Stimulated activated naive CD8-positive, alpha-beta T cell treated with anti-CD3 and anti-CD28 coated beads, Interleukin-15, amount 100 ng/mL, for 72 hours (primary cell): ENCODE measurements at regions not wholly inside any gene's neighbourhood (a gene's known extent, or its start where the extent isn't known, plus 50 kb on each side); places are given as distances from the start of the nearest gene placed in this dataset.

ENCODE experiments used
- ATAC-seq: fragments of 150-1000 bp; cut with Tn5 transposase; 2 replicates; pipeline ENCODE4 v1.10.0; 2021; ENCODE audit warnings: mild to moderate bottlenecking, moderate library complexity
- DNase-seq, 2 donors: peaks; one replicate each; pipeline ENCODE4 v3.0.0; 2021 to 2022
- H3K27ac Mint-ChIP-seq, 2 donors: one replicate each; pipeline ENCODE4 v1.8.0; 2022; ENCODE audit warnings: mild to moderate bottlenecking in 2 of 2, mixed read lengths in 2 of 2, moderate library complexity in 2 of 2
- H3K27me3 Mint-ChIP-seq: one replicate; pipeline ENCODE4 v1.8.0; 2022; ENCODE audit warnings: mixed read lengths
- H3K4me1 Mint-ChIP-seq: one replicate; pipeline ENCODE4 v1.8.0; 2022; ENCODE audit warnings: mild to moderate bottlenecking, mixed read lengths
- H3K4me3 Mint-ChIP-seq, 2 donors: one replicate each; pipeline ENCODE4 v1.8.0; 2022; ENCODE audit warnings: mild to moderate bottlenecking in 2 of 2, mixed read lengths in 2 of 2, moderate library complexity in 1 of 2
- H3K9me3 Mint-ChIP-seq, 2 donors: one replicate each; pipeline ENCODE4 v1.8.0; 2022; ENCODE audit warnings: mixed read lengths in 2 of 2

- Mint-ChIP-seq H3K4me1 (no peaks in the 10 kb centered on the region), H3K4me3 (no peak overlapping the region), H3K27ac (no peak overlapping the region), H3K27me3 (peaks cover 5% of the 10 kb centered on the region), H3K9me3 (no peaks in the 10 kb centered on the region)
- no peak for ATAC-seq
- DNase-seq, result no peak
Observed at GRCh38 chr10:129258283-129258923, 208.6 kb upstream of the MGMT start.

GRCh38 chr10:129259128-129259815, 207.8 kb upstream of the MGMT start:
- DNase-seq (no peak), ATAC-seq (no peak)
- H3K27ac Mint-ChIP-seq, result no peak overlapping the region
- no peak overlapping the region for H3K4me3 Mint-ChIP-seq
- H3K9me3 Mint-ChIP-seq, result no peaks in the 10 kb centered on the region
- no peaks in the 10 kb centered on the region for H3K4me1 Mint-ChIP-seq
- no peaks in the 10 kb centered on the region for H3K27me3 Mint-ChIP-seq

DNA sequence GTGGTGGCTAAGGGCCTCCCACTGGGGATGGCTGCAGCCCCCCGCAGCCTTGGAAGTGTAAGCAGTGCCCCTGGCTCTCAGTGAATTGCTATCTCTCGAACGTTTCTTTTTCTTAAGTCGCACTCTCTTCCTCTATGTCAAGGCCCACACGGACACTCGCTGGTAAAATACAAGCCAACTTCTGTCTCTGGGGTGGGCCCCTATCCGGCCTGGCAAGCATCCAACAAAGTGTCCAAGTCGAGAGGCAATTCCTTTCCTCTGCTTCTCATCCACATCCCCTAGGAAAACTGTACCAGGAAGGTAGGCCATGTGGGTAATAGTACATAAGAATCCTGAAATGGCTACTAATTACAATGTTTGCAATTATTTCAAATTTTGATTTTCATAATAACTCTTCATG, 194.9 kb upstream of the MGMT start:
- peaks cover 10% of the 10 kb centered on the region for H3K27me3 Mint-ChIP-seq
- H3K4me3 Mint-ChIP-seq, result no peak overlapping the region
- DNase-seq (no peak), ATAC-seq (no peak)
- no peak overlapping the region for H3K27ac Mint-ChIP-seq
- H3K9me3 Mint-ChIP-seq, result no peaks in the 10 kb centered on the region
- H3K4me1 Mint-ChIP-seq, result peaks cover 7% of the 10 kb centered on the region

- Mint-ChIP-seq H3K27me3 (peaks cover 15% of the 10 kb centered on the region), H3K27ac (no peak overlapping the region), H3K4me3 (no peak overlapping the region), H3K4me1 (peaks cover 7% of the 10 kb centered on the region), H3K9me3 (no peaks in the 10 kb centered on the region)
- ATAC-seq (no peak), DNase-seq (no peak)
Observed at GRCh38 chr10:129272866-129273650, 194.0 kb upstream of the MGMT start.

- Mint-ChIP-seq H3K9me3 (no peaks in the 10 kb centered on the region), H3K27me3 (peaks cover 15% of the 10 kb centered on the region), H3K4me3 (no peak overlapping the region), H3K4me1 (peaks cover 7% of the 10 kb centered on the region), H3K27ac (no peak overlapping the region)
- ATAC-seq, result no peak
- no peak for DNase-seq
Observed at GRCh38 chr10:129273860-129274259, 193.2 kb upstream of the MGMT start.

DNA sequence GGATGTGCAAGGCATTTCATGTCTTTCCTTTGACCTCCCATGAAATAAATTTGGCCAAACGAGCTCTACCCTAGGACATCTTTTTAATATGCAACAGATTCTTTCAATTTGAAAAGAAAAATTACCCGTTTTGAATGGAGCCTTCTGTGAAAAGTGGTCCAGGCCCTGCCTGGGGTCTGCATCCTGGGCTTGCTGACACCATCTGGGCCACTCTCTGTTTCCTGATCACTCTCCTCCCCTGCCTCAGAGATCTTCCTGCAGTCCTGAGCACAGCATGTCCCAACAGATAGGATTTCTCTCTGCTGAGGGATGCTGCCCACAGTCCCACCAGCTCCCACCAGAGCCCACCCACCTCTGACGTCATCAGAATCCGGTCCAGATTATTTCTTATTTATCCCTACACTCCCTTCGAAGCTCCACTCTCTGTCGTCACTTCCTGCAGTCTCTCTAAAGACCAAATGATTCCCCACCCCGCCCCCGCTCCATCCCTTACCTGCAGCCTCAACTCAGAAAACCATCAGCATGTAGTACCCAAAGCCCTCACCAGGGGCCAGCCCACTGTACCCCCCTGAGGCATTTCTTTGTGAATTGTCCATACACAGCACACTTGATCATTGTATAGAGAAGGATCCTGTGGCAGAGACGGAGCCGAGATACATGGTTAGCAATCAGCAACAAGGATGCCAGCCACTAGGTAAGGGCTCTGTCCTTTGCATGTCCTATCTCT, 192.1 kb upstream of the MGMT start:
- no peaks in the 10 kb centered on the region for H3K9me3 Mint-ChIP-seq
- H3K27me3 Mint-ChIP-seq, result peaks cover 15% of the 10 kb centered on the region
- DNase-seq, result no peak
- no peak overlapping the region for H3K4me3 Mint-ChIP-seq
- no peak for ATAC-seq
- H3K27ac Mint-ChIP-seq, result peak overlapping the region in 1 of 2 donors; percentile 3
- H3K4me1 Mint-ChIP-seq, result peaks cover 7% of the 10 kb centered on the region

DNA sequence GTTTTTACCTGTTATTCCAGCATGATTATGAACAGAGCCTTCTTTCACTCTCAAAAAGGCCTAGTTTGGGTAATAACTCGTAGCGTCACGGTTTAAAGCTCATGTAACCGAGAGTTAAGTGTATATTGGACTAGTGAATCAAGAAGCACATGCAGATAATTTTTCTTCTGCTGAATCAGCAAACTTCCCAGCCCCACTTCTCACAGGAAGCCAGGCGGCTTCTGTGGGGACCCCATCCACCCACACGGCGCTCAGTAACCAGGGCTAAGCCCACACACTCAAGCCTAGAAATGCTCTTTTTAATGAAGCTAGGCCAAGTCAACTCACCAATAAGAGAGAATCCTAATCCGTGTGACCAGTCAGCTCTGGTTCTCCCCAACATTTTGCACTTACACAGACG, 191.2 kb upstream of the MGMT start:
- Mint-ChIP-seq H3K4me3 (no peak overlapping the region), H3K4me1 (peaks cover 7% of the 10 kb centered on the region), H3K27me3 (peaks cover 15% of the 10 kb centered on the region), H3K9me3 (no peaks in the 10 kb centered on the region), H3K27ac (peak overlapping the region in 1 of 2 donors; percentile 13)
- ATAC-seq (no peak), DNase-seq (no peak)

DNA sequence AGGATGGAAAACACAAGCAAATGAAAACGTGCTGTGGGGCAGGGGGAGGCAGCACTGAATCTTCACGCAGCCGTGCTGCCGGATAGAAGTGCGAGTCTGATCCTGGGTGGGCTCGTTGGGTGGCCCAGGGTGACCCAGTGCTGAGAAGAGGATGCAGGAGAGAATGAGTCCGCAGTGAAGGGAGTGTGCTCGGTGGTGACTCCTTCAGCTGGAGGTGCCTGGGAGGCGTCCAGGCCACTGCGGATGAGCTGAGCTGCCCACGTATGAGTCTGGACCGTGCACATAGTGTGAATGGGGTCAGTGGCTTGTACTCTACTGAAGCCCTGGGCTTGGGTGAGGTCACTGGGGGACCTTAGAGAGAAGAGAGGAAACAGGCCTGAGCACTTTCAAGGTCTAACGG, 190.0 kb upstream of the MGMT start:
- no peak for ATAC-seq
- H3K27me3 Mint-ChIP-seq, result peaks cover 15% of the 10 kb centered on the region
- no peak overlapping the region for H3K4me3 Mint-ChIP-seq
- no peak for DNase-seq
- H3K9me3 Mint-ChIP-seq, result peaks cover 10% of the 10 kb centered on the region in 2 donors
- H3K27ac Mint-ChIP-seq, result peak overlapping the region in 1 of 2 donors; percentile 79
- peaks cover 7% of the 10 kb centered on the region for H3K4me1 Mint-ChIP-seq

GRCh38 chr10:129277841-129278240, 189.2 kb upstream of the MGMT start:
- H3K27me3 Mint-ChIP-seq, result peaks cover 15% of the 10 kb centered on the region
- H3K4me3 Mint-ChIP-seq, result no peak overlapping the region
- DNase-seq (no peak), ATAC-seq (no peak)
- no peak overlapping the region for H3K27ac Mint-ChIP-seq
- H3K4me1 Mint-ChIP-seq, result peaks cover 7% of the 10 kb centered on the region
- H3K9me3 Mint-ChIP-seq, result peaks cover 10 to 12% of the 10 kb centered on the region in 2 donors

DNA sequence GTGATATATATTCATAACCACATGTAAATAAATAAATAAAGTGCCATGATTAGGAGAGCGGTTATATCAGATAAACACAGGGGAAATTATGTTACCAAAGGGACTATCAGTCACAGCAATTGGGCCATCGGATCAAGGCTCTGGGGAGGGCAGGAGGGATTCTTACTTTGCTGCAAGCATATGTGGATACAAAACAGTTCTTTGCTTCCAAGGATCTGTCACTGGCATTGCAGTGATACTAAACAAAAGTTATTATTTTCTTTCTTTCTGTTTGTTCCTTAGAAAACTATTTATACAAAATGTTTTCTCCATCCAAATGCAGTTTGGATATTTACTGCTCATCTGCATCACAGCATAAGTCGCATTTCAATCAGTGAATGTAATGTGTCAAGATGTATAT, 188.4 kb upstream of the MGMT start:
- Mint-ChIP-seq H3K27me3 (peaks cover 15% of the 10 kb centered on the region), H3K4me3 (no peak overlapping the region), H3K4me1 (peaks cover 7% of the 10 kb centered on the region), H3K27ac (no peak overlapping the region), H3K9me3 (peaks cover 10 to 12% of the 10 kb centered on the region in 2 donors)
- ATAC-seq (no peak), DNase-seq (no peak)

DNA sequence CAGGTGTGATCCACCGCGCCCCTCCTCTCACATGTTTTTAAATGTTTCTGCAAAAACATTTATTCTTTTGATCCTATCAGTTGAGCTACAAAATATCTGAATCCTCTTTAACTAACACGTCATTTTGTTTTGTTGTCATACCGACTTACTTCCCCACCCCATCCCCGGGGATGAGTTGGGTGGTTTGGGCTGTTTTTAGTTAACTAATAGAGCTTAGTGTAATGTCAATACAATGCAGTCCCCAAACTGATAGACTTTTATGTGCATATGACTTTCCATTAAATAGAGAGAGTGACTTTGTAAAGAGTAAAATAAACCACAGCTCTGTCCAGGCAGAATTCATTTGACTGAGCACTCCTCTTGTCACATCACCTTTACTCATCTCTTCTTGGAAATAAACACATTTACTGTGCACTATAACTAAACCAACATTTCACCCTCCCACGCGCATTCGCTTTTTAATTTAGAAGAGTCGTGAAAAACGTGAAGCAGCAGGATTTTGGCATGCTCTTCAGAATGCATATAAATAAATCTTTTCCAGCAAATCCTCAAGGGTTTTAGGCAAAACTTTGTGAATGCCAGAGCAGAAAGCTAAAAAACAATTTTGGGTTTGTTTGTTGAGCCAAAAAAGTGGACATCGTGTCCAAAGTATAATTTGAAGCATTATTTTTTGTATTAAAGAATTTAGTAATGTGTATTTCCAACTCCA, 187.4 kb upstream of the MGMT start:
- Mint-ChIP-seq H3K27me3 (peaks cover 15% of the 10 kb centered on the region), H3K4me1 (peaks cover 7% of the 10 kb centered on the region), H3K27ac (no peak overlapping the region), H3K9me3 (peaks cover 10 to 12% of the 10 kb centered on the region in 2 donors), H3K4me3 (no peak overlapping the region)
- DNase-seq (no peak), ATAC-seq (no peak)

DNA sequence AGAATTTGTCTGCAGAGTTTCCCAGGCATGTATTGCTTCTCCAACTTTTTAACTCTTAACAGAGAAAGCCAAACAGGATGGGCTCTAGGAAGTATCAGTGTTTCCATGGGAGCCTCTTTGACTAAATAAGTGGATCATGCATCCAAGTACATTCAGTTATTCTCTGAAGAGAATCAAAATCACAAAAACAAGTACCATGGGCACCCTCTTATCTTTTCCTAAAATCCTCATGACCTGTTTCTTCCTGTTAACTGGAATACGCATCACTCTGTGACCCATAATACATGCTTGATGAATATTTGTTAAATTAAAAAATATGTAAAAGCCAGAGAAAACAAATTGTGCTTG, 186.9 kb upstream of the MGMT start:
- H3K27ac Mint-ChIP-seq, result no peak overlapping the region
- peaks cover 10 to 12% of the 10 kb centered on the region in 2 donors for H3K9me3 Mint-ChIP-seq
- no peak for DNase-seq
- H3K4me1 Mint-ChIP-seq, result peaks cover 7% of the 10 kb centered on the region
- H3K27me3 Mint-ChIP-seq, result peaks cover 15% of the 10 kb centered on the region
- no peak overlapping the region for H3K4me3 Mint-ChIP-seq
- ATAC-seq, result no peak

DNA sequence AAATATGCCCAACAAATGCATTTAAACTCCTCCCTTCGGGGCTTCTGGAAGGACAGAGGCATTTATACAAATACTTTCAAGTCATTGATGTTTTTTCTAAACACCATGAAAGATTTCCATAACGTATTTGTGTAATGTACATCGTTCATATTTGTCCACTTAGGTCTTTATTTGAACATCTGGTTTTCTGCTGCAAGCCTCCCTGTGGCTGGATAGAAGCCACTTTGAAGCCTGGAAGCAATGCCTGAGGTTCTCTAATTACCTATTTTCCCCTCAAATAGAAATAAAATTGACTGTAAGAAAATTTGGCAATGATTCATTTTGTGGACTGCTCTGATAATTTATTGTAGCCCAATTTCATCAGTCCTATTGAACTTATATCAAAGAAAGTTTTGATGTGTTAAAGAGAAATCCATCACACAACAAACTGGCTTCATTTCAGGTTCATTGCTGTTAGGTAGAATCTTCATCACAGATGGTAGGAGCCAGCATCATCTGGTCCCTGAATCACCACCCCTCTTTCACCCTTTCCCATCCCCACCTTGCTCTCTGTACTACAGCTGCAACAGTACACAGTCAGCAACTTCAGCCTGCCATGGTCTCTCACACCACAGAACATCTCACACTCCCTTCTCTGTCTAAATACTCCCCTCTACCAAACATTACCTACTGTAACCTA, 186.0 kb upstream of the MGMT start:
- no peak for ATAC-seq
- H3K4me3 Mint-ChIP-seq, result no peak overlapping the region
- no peak overlapping the region for H3K27ac Mint-ChIP-seq
- H3K9me3 Mint-ChIP-seq, result peaks cover 10 to 12% of the 10 kb centered on the region in 2 donors
- H3K4me1 Mint-ChIP-seq, result peaks cover 2% of the 10 kb centered on the region
- peaks cover 15% of the 10 kb centered on the region for H3K27me3 Mint-ChIP-seq
- DNase-seq, result no peak

DNA sequence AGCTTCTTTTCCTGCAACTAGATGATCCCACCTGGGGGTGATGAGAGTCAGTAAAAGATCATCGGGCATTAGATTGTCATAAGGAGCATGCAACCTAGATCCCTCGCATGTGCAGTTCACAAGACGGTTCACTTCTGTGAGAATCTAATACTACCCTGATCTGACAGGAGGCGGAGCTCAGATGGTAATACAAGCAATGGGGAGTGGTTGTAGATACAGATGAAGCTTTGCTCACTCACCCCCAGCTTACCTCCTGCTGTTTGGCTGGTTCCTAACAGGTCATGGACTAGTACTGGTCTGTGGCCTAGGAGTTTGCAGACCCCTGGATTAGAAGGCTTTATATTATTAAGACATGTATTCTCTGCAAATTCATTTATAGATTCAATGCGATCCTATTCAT, 181.6 kb upstream of the MGMT start:
- Mint-ChIP-seq H3K27me3 (no peaks in the 10 kb centered on the region), H3K4me3 (no peak overlapping the region), H3K9me3 (peaks cover 10 to 12% of the 10 kb centered on the region in 2 donors), H3K27ac (no peak overlapping the region), H3K4me1 (no peaks in the 10 kb centered on the region)
- DNase-seq (no peak), ATAC-seq (no peak)
